A549 (cell line): ENCODE measurements at regions not wholly inside any gene's neighbourhood (a gene's known extent, or its start where the extent isn't known, plus 50 kb on each side); places are given as distances from the start of the nearest gene placed in this dataset.

Experiments
- MAFK ChIP-seq: fragments of 450-650 bp; IDR thresholded peaks from 2 replicates; pipeline ENCODE4 v1.6.1; 2014; ENCODE audit not compliant: partially characterized antibody
- RCOR1 ChIP-seq: fragments of 150-350 bp; IDR thresholded peaks from 2 replicates; pipeline ENCODE4 v1.6.1; 2014; ENCODE audit warnings: antibody characterized with exemption, low read length, low read depth

- no peak for TF ChIP-seq MAFK
- TF ChIP-seq RCOR1, result no peak
These were observed 503.4 kb upstream of the CBLB start for GRCh38 chr3:106371971-106372805.
